ENCODE measurements at regions not wholly inside any gene's neighbourhood (a gene's known extent, or its start where the extent isn't known, plus 50 kb on each side); places are given as distances from the start of the nearest gene placed in this dataset.

DNA sequence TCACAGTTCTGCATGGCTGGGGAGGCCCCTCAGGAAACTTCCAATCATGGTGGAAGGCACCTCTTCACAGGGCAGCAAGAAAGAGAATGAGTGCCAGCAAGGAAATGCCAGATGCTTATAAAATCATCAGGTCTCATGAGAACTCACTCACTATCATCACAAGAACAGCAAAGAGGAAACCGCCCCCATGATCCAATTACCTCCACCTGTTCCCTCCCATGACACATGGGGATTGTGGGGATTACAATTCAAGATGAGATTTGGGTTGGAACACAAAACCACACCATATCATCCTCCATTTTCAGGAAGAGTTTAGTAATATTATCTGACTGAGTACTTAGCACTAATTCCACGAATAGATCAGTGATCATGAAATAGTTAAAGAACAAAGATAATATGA lies 244.2 kb downstream of the LMO4 start:
- Mint-ChIP-seq H3K4me1 (no peaks in the 10 kb centered on the region), H3K9me3 (peaks cover 0 to 11% (median 2%) of the 10 kb centered on the region in 7 donors), H3K27me3 (ENCODE audit: low read depth in 3 of 3) (peaks cover 0 to 2% (median 0%) of the 10 kb centered on the region in 3 donors), H3K4me3 (no peak overlapping the region), H3K36me3 (no peaks in the 10 kb centered on the region), H3K27ac (no peak overlapping the region)
- Histone ChIP-seq H4K20me1 (ENCODE audit: insufficient read depth, low read length) (no peaks in the 10 kb centered on the region), H2AFZ (ENCODE audit: insufficient read depth, low read depth, low read length, poor library complexity, severe bottlenecking) (no peak overlapping the region), H3K9me3 (replicated peaks in 1 of 2; ENCODE audit: control insufficient read depth in 1 of 2, insufficient read depth in 1 of 2, low read length in 2 of 2) (no peaks in the 10 kb centered on the region), H3K4me3 (replicated peaks in 1 of 3; ENCODE audit: low read depth in 2 of 3, low read length in 3 of 3) (no peak overlapping the region), H3K27ac (ENCODE audit: low read depth in 1 of 2, low read length in 2 of 2) (no peak overlapping the region), H3K36me3 (replicated peaks in 1 of 2; ENCODE audit: control insufficient read depth in 1 of 2, insufficient read depth in 2 of 2, low read length in 2 of 2) (no peaks in the 10 kb centered on the region), H3K27me3 (ENCODE audit: control insufficient read depth in 2 of 2, insufficient read depth in 2 of 2, low read length in 2 of 2) (no peaks in the 10 kb centered on the region), H3K4me1 (ENCODE audit: control insufficient read depth in 1 of 2, insufficient read depth in 2 of 2, low read length in 2 of 2) (no peaks in the 10 kb centered on the region), H3K4me2 (replicated peaks; ENCODE audit: extremely low read depth, low read length, poor library complexity, severe bottlenecking) (no peak overlapping the region), H3K9ac (ENCODE audit: insufficient read depth, low read length, poor library complexity, severe bottlenecking) (no peak overlapping the region), H3K79me2 (ENCODE audit: insufficient read depth, low read length) (no peaks in the 10 kb centered on the region)
- no peak for DNase-seq
- intact Hi-C loops (cut with micrococcal nuclease) = no loop called here
- TF ChIP-seq, protein P1, sequence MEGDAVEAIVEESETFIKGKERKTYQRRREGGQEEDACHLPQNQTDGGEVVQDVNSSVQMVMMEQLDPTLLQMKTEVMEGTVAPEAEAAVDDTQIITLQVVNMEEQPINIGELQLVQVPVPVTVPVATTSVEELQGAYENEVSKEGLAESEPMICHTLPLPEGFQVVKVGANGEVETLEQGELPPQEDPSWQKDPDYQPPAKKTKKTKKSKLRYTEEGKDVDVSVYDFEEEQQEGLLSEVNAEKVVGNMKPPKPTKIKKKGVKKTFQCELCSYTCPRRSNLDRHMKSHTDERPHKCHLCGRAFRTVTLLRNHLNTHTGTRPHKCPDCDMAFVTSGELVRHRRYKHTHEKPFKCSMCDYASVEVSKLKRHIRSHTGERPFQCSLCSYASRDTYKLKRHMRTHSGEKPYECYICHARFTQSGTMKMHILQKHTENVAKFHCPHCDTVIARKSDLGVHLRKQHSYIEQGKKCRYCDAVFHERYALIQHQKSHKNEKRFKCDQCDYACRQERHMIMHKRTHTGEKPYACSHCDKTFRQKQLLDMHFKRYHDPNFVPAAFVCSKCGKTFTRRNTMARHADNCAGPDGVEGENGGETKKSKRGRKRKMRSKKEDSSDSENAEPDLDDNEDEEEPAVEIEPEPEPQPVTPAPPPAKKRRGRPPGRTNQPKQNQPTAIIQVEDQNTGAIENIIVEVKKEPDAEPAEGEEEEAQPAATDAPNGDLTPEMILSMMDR (IDR thresholded peaks at IDR 0.05) = no peak
- no CpG with 5 or more reads among the region's 2 CpGs for WGBS (ENCODE audit: insufficient coverage)

DNA sequence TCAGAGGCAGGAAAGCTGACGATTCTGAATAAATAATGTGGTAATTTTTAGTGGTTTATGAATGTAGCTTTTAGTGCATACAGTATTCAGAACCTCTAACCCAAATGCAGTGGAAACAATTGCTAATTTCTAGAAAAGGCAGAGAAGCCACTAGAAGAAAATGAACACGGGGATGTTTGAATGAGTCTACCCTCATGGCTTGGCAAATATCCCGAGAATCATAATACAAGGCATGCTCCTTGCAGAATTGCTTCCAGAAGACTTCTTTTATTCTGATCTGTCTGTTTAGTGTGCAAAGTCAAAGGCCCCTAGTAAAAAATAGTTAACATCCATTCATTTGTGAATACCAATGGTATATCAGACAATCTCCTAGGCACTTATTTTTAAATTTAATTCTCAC lies 246.8 kb downstream of the LMO4 start:
- Mint-ChIP-seq H3K4me1 (no peaks in the 10 kb centered on the region), H3K4me3 (no peak overlapping the region), H3K27ac (no peak overlapping the region), H3K36me3 (no peaks in the 10 kb centered on the region), H3K27me3 (ENCODE audit: low read depth in 3 of 3) (peaks cover 0 to 3% (median 0%) of the 10 kb centered on the region in 3 donors), H3K9me3 (peaks cover 0 to 14% (median 2%) of the 10 kb centered on the region in 7 donors)
- intact Hi-C loops (cut with micrococcal nuclease) = no loop called here
- Histone ChIP-seq H3K4me2 (replicated peaks; ENCODE audit: extremely low read depth, low read length, poor library complexity, severe bottlenecking) (no peak overlapping the region), H2AFZ (ENCODE audit: insufficient read depth, low read depth, low read length, poor library complexity, severe bottlenecking) (no peak overlapping the region), H3K27ac (ENCODE audit: low read depth in 1 of 2, low read length in 2 of 2) (no peak overlapping the region), H3K4me1 (ENCODE audit: control insufficient read depth in 1 of 2, insufficient read depth in 2 of 2, low read length in 2 of 2) (no peaks in the 10 kb centered on the region), H3K9me3 (replicated peaks in 1 of 2; ENCODE audit: control insufficient read depth in 1 of 2, insufficient read depth in 1 of 2, low read length in 2 of 2) (no peaks in the 10 kb centered on the region), H3K27me3 (ENCODE audit: control insufficient read depth in 2 of 2, insufficient read depth in 2 of 2, low read length in 2 of 2) (no peaks in the 10 kb centered on the region), H3K4me3 (replicated peaks in 1 of 3; ENCODE audit: low read depth in 2 of 3, low read length in 3 of 3) (no peak overlapping the region), H3K36me3 (replicated peaks in 1 of 2; ENCODE audit: control insufficient read depth in 1 of 2, insufficient read depth in 2 of 2, low read length in 2 of 2) (no peaks in the 10 kb centered on the region), H3K79me2 (ENCODE audit: insufficient read depth, low read length) (no peaks in the 10 kb centered on the region), H3K9ac (ENCODE audit: insufficient read depth, low read length, poor library complexity, severe bottlenecking) (no peak overlapping the region), H4K20me1 (ENCODE audit: insufficient read depth, low read length) (no peaks in the 10 kb centered on the region)
- WGBS (ENCODE audit: insufficient coverage) = no CpG with 5 or more reads among the region's 3 CpGs
- DNase-seq = no peak
- TF ChIP-seq, protein P1 (IDR thresholded peaks at IDR 0.05) = no peak

All from CD14-positive monocyte (primary cell).